HG02884 (cell line): ENCODE measurements at regions not wholly inside any gene's neighbourhood (a gene's known extent, or its start where the extent isn't known, plus 50 kb on each side); places are given as distances from the start of the nearest gene placed in this dataset.
"Not testable (repeated sequence)": the region's sequence is repeated elsewhere in the genome, so short reads cannot be mapped to it uniquely, and the experiment has no call there.

ENCODE experiments used
- ATAC-seq: cut with Tn5 transposase; IDR thresholded peaks from one replicate; pipeline ENCODE4 v1.9.1; 2021; ENCODE audit warnings: mild to moderate bottlenecking, moderate library complexity; ENCODE audit not compliant: unreplicated experiment

- no peak for ATAC-seq
These were observed 356.7 kb downstream of the TMEM167A start for GRCh38 chr5:82720213-82721086.

GRCh38 chr5:82719368-82719767, 357.8 kb downstream of the TMEM167A start:
- peak; percentile 83 for ATAC-seq

GRCh38 chr5:82717738-82718137, 359.5 kb downstream of the TMEM167A start:
- no peak for ATAC-seq

- not testable (repeated sequence) for ATAC-seq
These were observed 362.5 kb downstream of the TMEM167A start for GRCh38 chr5:82714732-82715131.

GRCh38 chr5:82713811-82714210, 363.4 kb downstream of the TMEM167A start:
- no peak for ATAC-seq

GRCh38 chr5:82707741-82708140, 369.5 kb downstream of the TMEM167A start:
- ATAC-seq, result no peak

GRCh38 chr5:82704381-82704780, 372.8 kb downstream of the TMEM167A start:
- no peak for ATAC-seq

GRCh38 chr5:82702046-82702445, 375.1 kb downstream of the TMEM167A start:
- no peak for ATAC-seq

GRCh38 chr5:82699737-82700136, 377.5 kb downstream of the TMEM167A start:
- ATAC-seq, result no peak

GRCh38 chr5:82698026-82698425, 379.2 kb downstream of the TMEM167A start:
- no peak for ATAC-seq

GRCh38 chr5:82694711-82695285, 382.4 kb downstream of the TMEM167A start:
- ATAC-seq, result no peak

GRCh38 chr5:82692826-82693225, 384.4 kb downstream of the TMEM167A start:
- no peak for ATAC-seq

GRCh38 chr5:82684659-82685058, 392.5 kb downstream of the TMEM167A start:
- ATAC-seq, result no peak

- ATAC-seq, result no peak
These were observed 393.0 kb downstream of the TMEM167A start for GRCh38 chr5:82684165-82684564.

GRCh38 chr5:82679660-82680059, 397.5 kb downstream of the TMEM167A start:
- ATAC-seq, result no peak

GRCh38 chr5:82676661-82677060, 398.5 kb upstream of the RPS23 start:
- peak; percentile 96 for ATAC-seq

- no peak for ATAC-seq
These were observed 396.5 kb upstream of the RPS23 start for GRCh38 chr5:82674671-82675070.

- ATAC-seq, result no peak
These were observed 395.1 kb upstream of the RPS23 start for GRCh38 chr5:82673057-82673809.

GRCh38 chr5:82670692-82671091, 392.5 kb upstream of the RPS23 start:
- ATAC-seq, result no peak

GRCh38 chr5:82669720-82670119, 391.6 kb upstream of the RPS23 start:
- ATAC-seq, result no peak

GRCh38 chr5:82666312-82666711, 388.2 kb upstream of the RPS23 start:
- ATAC-seq, result no peak

GRCh38 chr5:82664732-82665131, 386.6 kb upstream of the RPS23 start:
- ATAC-seq, result no peak
